C4-2B (cell line): ENCODE measurements at regions not wholly inside any gene's neighbourhood (a gene's known extent, or its start where the extent isn't known, plus 50 kb on each side); places are given as distances from the start of the nearest gene placed in this dataset.

ENCODE experiments used
- H3K27ac ChIP-seq: fragments of 450-650 bp; 2 replicates; pipeline ENCODE4 v1.5.1; 2017
- CTCF ChIP-seq: fragments of 450-650 bp; conservative IDR thresholded peaks from 2 replicates; pipeline ENCODE4 v1.5.1; 2017; ENCODE audit warnings: mild to moderate bottlenecking
- ZFX ChIP-seq: fragments of 450-650 bp; IDR thresholded peaks from 2 replicates; pipeline ENCODE4 v1.6.1; 2017

- TF ChIP-seq ZFX (no peak), CTCF (no peak)
Measured at GRCh38 chr11:92504534-92504933, 279.9 kb downstream of the FAT3 start.

GRCh38 chr11:92505689-92506088 is 281.1 kb downstream of the FAT3 start:
- no peak overlapping the region for H3K27ac ChIP-seq
- TF ChIP-seq CTCF (no peak), ZFX (no peak)

More at GRCh38 chr11:92504534-92504933, 279.9 kb downstream of the FAT3 start:
- H3K27ac ChIP-seq: no peak overlapping the region

GRCh38 chr11:92506809-92507336 is 282.3 kb downstream of the FAT3 start:
- no peak for TF ChIP-seq ZFX
- TF ChIP-seq CTCF: no peak
- H3K27ac ChIP-seq: no peak overlapping the region

GRCh38 chr11:92510591-92510990 is 286.0 kb downstream of the FAT3 start:
- TF ChIP-seq CTCF: no peak
- no peak for TF ChIP-seq ZFX
- no peak overlapping the region for H3K27ac ChIP-seq

- H3K27ac ChIP-seq: no peak overlapping the region
- TF ChIP-seq ZFX: no peak
Measured at GRCh38 chr11:92511522-92512203, 287.0 kb downstream of the FAT3 start.

- H3K27ac ChIP-seq: no peak overlapping the region
- TF ChIP-seq ZFX: no peak
- no peak for TF ChIP-seq CTCF
Measured at GRCh38 chr11:92512204-92512569, 287.6 kb downstream of the FAT3 start.

- H3K27ac ChIP-seq: no peak overlapping the region
- TF ChIP-seq CTCF: no peak
- no peak for TF ChIP-seq ZFX
Measured at GRCh38 chr11:92523611-92524010, 299.0 kb downstream of the FAT3 start.

GRCh38 chr11:92524542-92524941 is 299.9 kb downstream of the FAT3 start:
- no peak for TF ChIP-seq CTCF
- TF ChIP-seq ZFX: no peak
- H3K27ac ChIP-seq: no peak overlapping the region
